HG02759 (cell line): ENCODE measurements at regions not wholly inside any gene's neighbourhood (a gene's known extent, or its start where the extent isn't known, plus 50 kb on each side); places are given as distances from the start of the nearest gene placed in this dataset.
"Not testable (repeated sequence)": the region's sequence is repeated elsewhere in the genome, so short reads cannot be mapped to it uniquely, and the experiment has no call there.

Experiments
- ATAC-seq: cut with Tn5 transposase; IDR thresholded peaks from one replicate; pipeline ENCODE4 v1.9.1; 2021; ENCODE audit warnings: mild to moderate bottlenecking, moderate library complexity; ENCODE audit not compliant: unreplicated experiment

GRCh38 chr16:29153307-29153706 lies 168.5 kb downstream of the LAT start:
- not testable (repeated sequence) for ATAC-seq

- not testable (repeated sequence) for ATAC-seq
These were observed 167.7 kb downstream of the LAT start for GRCh38 chr16:29152544-29153031.

- ATAC-seq = no peak
These were observed 166.5 kb downstream of the LAT start for GRCh38 chr16:29151317-29151716.

GRCh38 chr16:29149912-29150311 lies 165.1 kb downstream of the LAT start:
- ATAC-seq = not testable (repeated sequence)

- ATAC-seq = no peak
These were observed 164.0 kb downstream of the LAT start for GRCh38 chr16:29148867-29149272.

- ATAC-seq = no peak
These were observed 163.4 kb downstream of the LAT start for GRCh38 chr16:29148131-29148691.

- ATAC-seq = not testable (repeated sequence)
These were observed 162.9 kb downstream of the LAT start for GRCh38 chr16:29147710-29148109.

- not testable (repeated sequence) for ATAC-seq
These were observed 162.2 kb downstream of the LAT start for GRCh38 chr16:29146808-29147643.

GRCh38 chr16:29146266-29146665 lies 161.4 kb downstream of the LAT start:
- no peak for ATAC-seq

GRCh38 chr16:29145486-29146225 lies 160.8 kb downstream of the LAT start:
- ATAC-seq = not testable (repeated sequence)

- not testable (repeated sequence) for ATAC-seq
These were observed 160.2 kb downstream of the LAT start for GRCh38 chr16:29145086-29145485.

- not testable (repeated sequence) for ATAC-seq
These were observed 159.8 kb downstream of the LAT start for GRCh38 chr16:29144669-29145062.

GRCh38 chr16:29143739-29144668 lies 159.2 kb downstream of the LAT start:
- not testable (repeated sequence) for ATAC-seq

GRCh38 chr16:29142506-29142905 lies 157.7 kb downstream of the LAT start:
- not testable (repeated sequence) for ATAC-seq

- no peak for ATAC-seq
These were observed 156.9 kb downstream of the LAT start for GRCh38 chr16:29141586-29142324.

GRCh38 chr16:29141121-29141520 lies 156.3 kb downstream of the LAT start:
- ATAC-seq = not testable (repeated sequence)

GRCh38 chr16:29139901-29140855 lies 155.3 kb downstream of the LAT start:
- not testable (repeated sequence) for ATAC-seq

- ATAC-seq = no peak
These were observed 154.5 kb downstream of the LAT start for GRCh38 chr16:29139261-29139802.
